ENCODE measurements at regions not wholly inside any gene's neighbourhood (a gene's known extent, or its start where the extent isn't known, plus 50 kb on each side); places are given as distances from the start of the nearest gene placed in this dataset.

- no peaks in the 10 kb centered on the region for H3K27me3 ChIP-seq (ENCODE audit: control insufficient read depth in 2 of 2, insufficient read depth in 2 of 2, low read length in 2 of 2)
- H2AFZ ChIP-seq (ENCODE audit: low read depth, low read length) = no peak overlapping the region
- H3K36me3 ChIP-seq (ENCODE audit: control insufficient read depth in 2 of 2, extremely low read depth in 1 of 2, insufficient read depth in 2 of 2, low read length in 2 of 2) = no peaks in the 10 kb centered on the region
- no TSS peak for BruUV-seq (replicated peaks)
- H3K4me3 ChIP-seq (replicated peaks in 1 of 3; ENCODE audit: insufficient read depth in 1 of 3, low read depth in 1 of 3, low read length in 3 of 3) = no peak overlapping the region
- dilution Hi-C loops (cut with MboI; ENCODE audit: extremely low pct_ligation_motif_present, low sequenced_read_pairs) = no loop called here
- no peaks in the 10 kb centered on the region for H3K4me1 ChIP-seq (ENCODE audit: control insufficient read depth, extremely low read depth, insufficient read depth, low read length)
- TF ChIP-seq GATA2 (IDR thresholded peaks at IDR 0.05; ENCODE audit: insufficient read depth, insufficient read length, low read depth, low read length) (no peak), POLR2AphosphoS5 (IDR thresholded peaks at IDR 0.05; ENCODE audit: insufficient read depth, low read depth, low read length) (no peak), POLR2A (IDR thresholded peaks at IDR 0.05; ENCODE audit: low read depth, low read length) (no peak), CTCF (IDR thresholded peaks at IDR 0.05; ENCODE audit: extremely low read depth in 1 of 2, insufficient read depth in 1 of 2, low read depth in 1 of 2, low read length in 2 of 2) (no peak), MYC (IDR thresholded peaks at IDR 0.05; ENCODE audit: low read depth, low read length) (no peak), EZH2 (IDR thresholded peaks at IDR 0.05; ENCODE audit: borderline replicate concordance, low read depth, low read length, severe bottlenecking) (no peak)
- H4K20me1 ChIP-seq (replicated peaks; ENCODE audit: control insufficient read depth, extremely low read depth, insufficient read depth, low read length) = no peaks in the 10 kb centered on the region
- no peak overlapping the region for H3K27ac ChIP-seq (ENCODE audit: insufficient read depth, low read depth, low read length)
- H3K9me3 ChIP-seq (replicated peaks; ENCODE audit: control insufficient read depth, insufficient read depth, low read length) = no peaks in the 10 kb centered on the region
- H3K4me2 ChIP-seq (ENCODE audit: insufficient read depth, low read length) = no peak overlapping the region
- ChIA-PET CTCF (no interaction called here), POLR2A (no interaction called here)
- no peak for FAIRE-seq
- H3K9ac ChIP-seq (replicated peaks; ENCODE audit: extremely low read depth, insufficient read depth, low read length) = no peak overlapping the region
- no peaks in the 10 kb centered on the region for H3K79me2 ChIP-seq (ENCODE audit: control insufficient read depth, insufficient read depth, low read length)
- intact Hi-C loops (cut with micrococcal nuclease) = no loop called here
- H3K9me1 ChIP-seq (replicated peaks; ENCODE audit: control insufficient read depth, extremely low read depth, insufficient read depth, low read length) = no peaks in the 10 kb centered on the region
- DNase-seq (ENCODE audit: low read depth, low spot score) = no peak
Observed at GRCh38 chr4:117957571-117957970, 76.7 kb upstream of the NDST3 start.

- intact Hi-C loops (cut with micrococcal nuclease) = no loop called here
- TF ChIP-seq POLR2AphosphoS5 (IDR thresholded peaks at IDR 0.05; ENCODE audit: insufficient read depth, low read depth, low read length) (no peak), POLR2A (IDR thresholded peaks at IDR 0.05; ENCODE audit: low read depth, low read length) (no peak), MAX (IDR thresholded peaks at IDR 0.05; ENCODE audit: insufficient read depth, insufficient read length) (no peak), GATA2 (IDR thresholded peaks at IDR 0.05; ENCODE audit: insufficient read depth, insufficient read length, low read depth, low read length) (no peak)
Observed at GRCh38 chr4:117965622-117966021, 68.7 kb upstream of the NDST3 start.

More at GRCh38 chr4:117965622-117966021, 68.7 kb upstream of the NDST3 start:
- Histone ChIP-seq H3K79me2 (ENCODE audit: control insufficient read depth, insufficient read depth, low read length) (no peaks in the 10 kb centered on the region), H3K9me1 (replicated peaks; ENCODE audit: control insufficient read depth, extremely low read depth, insufficient read depth, low read length) (no peaks in the 10 kb centered on the region), H3K9me3 (replicated peaks; ENCODE audit: control insufficient read depth, insufficient read depth, low read length) (no peaks in the 10 kb centered on the region), H3K4me1 (ENCODE audit: control insufficient read depth, extremely low read depth, insufficient read depth, low read length) (no peaks in the 10 kb centered on the region), H3K9ac (replicated peaks; ENCODE audit: extremely low read depth, insufficient read depth, low read length) (no peak overlapping the region), H3K27ac (ENCODE audit: insufficient read depth, low read depth, low read length) (no peak overlapping the region), H3K4me3 (replicated peaks in 1 of 3; ENCODE audit: insufficient read depth in 1 of 3, low read depth in 1 of 3, low read length in 3 of 3) (no peak overlapping the region), H3K36me3 (ENCODE audit: control insufficient read depth in 2 of 2, extremely low read depth in 1 of 2, insufficient read depth in 2 of 2, low read length in 2 of 2) (no peaks in the 10 kb centered on the region), H3K27me3 (ENCODE audit: control insufficient read depth in 2 of 2, insufficient read depth in 2 of 2, low read length in 2 of 2) (no peaks in the 10 kb centered on the region), H4K20me1 (replicated peaks; ENCODE audit: control insufficient read depth, extremely low read depth, insufficient read depth, low read length) (no peaks in the 10 kb centered on the region), H2AFZ (ENCODE audit: low read depth, low read length) (no peak overlapping the region), H3K4me2 (ENCODE audit: insufficient read depth, low read length) (no peak overlapping the region)
- no peak for DNase-seq (ENCODE audit: low read depth, low spot score)
- dilution Hi-C loops (cut with MboI; ENCODE audit: extremely low pct_ligation_motif_present, low sequenced_read_pairs) = no loop called here
- CTCF ChIA-PET = no interaction called here
- POLR2A ChIA-PET = no interaction called here
- BruUV-seq (replicated peaks) = no TSS peak
- FAIRE-seq = no peak
